Epithelial cell of esophagus (primary cell): ENCODE measurements at regions not wholly inside any gene's neighbourhood (a gene's known extent, or its start where the extent isn't known, plus 50 kb on each side); places are given as distances from the start of the nearest gene placed in this dataset.
"Not testable (repeated sequence)": the region's sequence is repeated elsewhere in the genome, so short reads cannot be mapped to it uniquely, and the experiment has no call there.

ENCODE experiments used
- DNase-seq: peaks from one replicate; pipeline ENCODE4 v3.0.0; 2010; ENCODE audit warnings: low read depth
- H3K4me3 ChIP-seq: 2 replicates; pipeline ENCODE4 v1.5.1; 2011; ENCODE audit warnings: mild to moderate bottlenecking, low read length, control low read depth
- TF ChIP-seq, protein P1 (sequence below): IDR thresholded peaks from 2 replicates; pipeline ENCODE4 v1.5.1; 2011; ENCODE audit warnings: low read depth, mild to moderate bottlenecking, low read length, control low read depth, inconsistent platforms; ENCODE audit not compliant: insufficient read depth; ENCODE audit errors: missing control alignments

DNA sequence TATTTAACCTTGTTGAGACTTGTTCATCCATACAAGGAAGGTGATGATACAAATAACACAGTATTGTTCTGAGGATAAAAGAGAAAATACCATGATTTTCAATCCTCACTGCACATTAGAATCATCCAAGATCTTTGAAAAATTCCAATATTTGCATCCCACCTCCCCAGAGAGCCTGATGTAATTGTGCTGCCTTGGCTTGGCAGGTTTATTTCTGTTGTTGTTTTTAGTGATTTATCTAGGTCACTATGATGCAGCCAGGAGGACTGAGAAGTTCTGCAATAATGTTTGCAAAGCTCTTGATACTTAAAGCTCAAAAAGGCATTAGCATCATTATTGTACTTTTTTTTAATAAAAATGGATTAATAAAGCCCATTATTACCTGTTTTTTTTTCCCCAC, 67.0 kb upstream of the NMUR2 start:
- no peak overlapping the region for H3K4me3 ChIP-seq
- DNase-seq = no peak

DNA sequence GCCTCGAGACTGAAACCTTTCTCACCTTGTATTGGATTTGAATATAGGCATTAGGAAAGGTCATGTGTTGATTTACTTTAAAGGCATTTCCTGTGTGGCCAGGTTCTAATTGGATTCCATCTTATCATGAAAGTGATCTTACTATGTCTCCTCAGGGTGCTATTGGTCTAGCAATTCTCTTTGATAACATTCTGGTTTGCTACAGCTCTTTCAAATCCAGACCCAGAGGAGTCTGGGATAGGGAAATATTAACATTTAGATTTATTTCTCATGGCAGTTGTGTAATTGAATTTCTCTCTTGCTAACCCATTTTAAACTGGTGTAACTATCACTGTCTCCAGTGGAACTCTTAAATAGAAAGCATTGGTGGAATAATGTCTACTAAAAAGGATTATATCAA, 69.9 kb upstream of the NMUR2 start:
- TF ChIP-seq, protein P1, sequence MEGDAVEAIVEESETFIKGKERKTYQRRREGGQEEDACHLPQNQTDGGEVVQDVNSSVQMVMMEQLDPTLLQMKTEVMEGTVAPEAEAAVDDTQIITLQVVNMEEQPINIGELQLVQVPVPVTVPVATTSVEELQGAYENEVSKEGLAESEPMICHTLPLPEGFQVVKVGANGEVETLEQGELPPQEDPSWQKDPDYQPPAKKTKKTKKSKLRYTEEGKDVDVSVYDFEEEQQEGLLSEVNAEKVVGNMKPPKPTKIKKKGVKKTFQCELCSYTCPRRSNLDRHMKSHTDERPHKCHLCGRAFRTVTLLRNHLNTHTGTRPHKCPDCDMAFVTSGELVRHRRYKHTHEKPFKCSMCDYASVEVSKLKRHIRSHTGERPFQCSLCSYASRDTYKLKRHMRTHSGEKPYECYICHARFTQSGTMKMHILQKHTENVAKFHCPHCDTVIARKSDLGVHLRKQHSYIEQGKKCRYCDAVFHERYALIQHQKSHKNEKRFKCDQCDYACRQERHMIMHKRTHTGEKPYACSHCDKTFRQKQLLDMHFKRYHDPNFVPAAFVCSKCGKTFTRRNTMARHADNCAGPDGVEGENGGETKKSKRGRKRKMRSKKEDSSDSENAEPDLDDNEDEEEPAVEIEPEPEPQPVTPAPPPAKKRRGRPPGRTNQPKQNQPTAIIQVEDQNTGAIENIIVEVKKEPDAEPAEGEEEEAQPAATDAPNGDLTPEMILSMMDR = no peak
- H3K4me3 ChIP-seq = no peak overlapping the region
- DNase-seq = no peak

More for the DNA sequence above, 67.0 kb upstream of the NMUR2 start:
- TF ChIP-seq, protein P1 = no peak

DNA sequence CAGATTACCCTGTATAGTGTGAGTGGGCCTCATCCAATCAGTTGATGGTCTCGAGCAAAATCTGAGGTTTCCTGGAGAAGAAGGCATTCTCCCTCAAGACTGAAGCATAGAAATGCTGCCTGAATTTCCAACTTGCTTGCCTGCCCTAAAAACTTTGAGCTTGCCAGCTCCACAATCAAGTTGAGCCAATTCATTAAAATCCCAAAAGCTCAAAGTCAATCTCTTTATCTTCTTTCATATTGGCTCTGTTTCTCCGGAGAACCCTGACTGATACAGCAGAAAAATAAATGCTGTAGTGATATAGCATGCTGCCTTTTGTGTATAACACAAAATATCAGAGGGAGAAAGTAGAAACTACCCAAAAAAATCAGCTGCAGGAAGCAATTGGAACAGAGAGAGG, 72.5 kb upstream of the NMUR2 start:
- no peak overlapping the region for H3K4me3 ChIP-seq
- TF ChIP-seq, protein P1 = no peak
- no peak for DNase-seq

DNA sequence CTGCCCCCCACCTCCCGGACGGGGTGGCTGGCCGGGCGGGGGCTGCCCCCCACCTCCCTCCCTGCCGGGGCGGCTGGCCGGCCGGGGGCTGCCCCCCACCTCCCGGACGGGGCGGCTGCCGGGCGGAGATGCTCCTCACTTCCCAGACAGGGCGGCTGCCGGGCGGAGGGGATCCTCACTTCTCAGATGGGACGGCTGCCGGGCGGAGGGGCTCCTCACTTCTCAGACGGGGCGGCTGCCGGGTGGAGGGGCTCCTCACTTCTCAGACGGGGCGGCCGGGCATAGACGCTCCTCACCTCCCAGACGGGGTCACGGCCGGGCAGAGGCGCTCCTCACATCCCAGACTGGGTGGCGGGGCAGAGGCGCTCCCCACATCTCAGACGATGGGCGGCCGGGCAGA, 74.8 kb upstream of the NMUR2 start:
- H3K4me3 ChIP-seq, DNase-seq: not testable (repeated sequence)

DNA sequence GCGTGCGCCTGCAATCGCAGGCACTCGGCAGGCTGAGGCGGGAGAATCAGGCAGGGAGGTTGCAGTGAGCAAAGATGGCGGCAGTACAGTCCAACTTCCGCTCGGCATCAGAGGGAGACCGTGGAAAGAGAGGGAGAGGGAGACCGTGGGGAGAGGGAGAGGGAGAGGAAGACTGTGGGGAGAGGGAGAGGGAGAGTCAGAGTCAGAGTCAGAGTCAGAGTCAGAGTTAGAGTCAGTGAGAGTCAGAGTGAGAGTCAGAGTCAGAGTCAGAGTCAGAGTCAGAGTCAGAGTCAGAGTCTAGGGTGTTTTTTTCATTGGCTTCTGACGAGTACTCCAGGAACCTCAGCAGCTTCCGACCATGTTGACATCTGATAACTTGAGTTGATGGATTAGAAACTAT, 75.6 kb upstream of the NMUR2 start:
- not testable (repeated sequence) for H3K4me3 ChIP-seq, DNase-seq

DNA sequence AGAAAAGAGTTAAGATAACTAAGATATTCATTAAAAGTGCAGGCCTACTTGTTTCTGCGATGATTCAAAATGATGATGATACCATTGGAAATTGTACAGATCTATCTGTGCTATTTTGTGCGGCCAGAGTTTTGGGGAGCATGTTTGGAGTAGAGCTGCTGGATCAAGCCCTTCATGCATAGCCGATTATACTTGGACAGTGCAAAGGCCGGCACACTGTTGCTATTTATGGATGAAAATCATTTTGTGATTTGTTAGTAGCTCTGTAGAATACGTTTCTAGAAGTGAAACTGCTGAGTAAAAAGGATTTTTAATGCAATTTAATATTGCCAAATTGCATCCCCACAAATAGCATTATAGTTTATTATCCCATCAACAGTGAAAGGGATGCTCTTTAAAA, 82.1 kb upstream of the NMUR2 start:
- TF ChIP-seq, protein P1 = no peak
- H3K4me3 ChIP-seq = no peak overlapping the region
- DNase-seq = no peak

DNA sequence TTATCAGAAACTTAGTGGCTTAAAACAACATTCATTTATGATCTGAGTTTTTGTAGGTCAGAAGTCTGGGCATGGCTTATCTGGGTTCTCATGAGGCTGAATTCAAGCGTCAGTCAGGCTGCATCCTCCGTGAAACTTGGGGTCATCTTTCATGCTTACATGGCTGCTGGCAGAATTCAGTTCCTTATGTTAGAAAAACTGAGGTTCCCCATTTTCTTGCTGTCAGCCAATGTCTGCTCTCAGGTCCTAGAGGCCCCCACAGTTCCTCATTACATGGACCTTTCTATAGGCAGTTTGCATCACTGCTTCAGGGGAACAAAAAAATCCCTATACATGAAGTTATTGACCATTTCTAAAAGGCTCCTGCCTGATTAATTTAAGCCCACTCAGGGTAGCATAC, 83.8 kb upstream of the NMUR2 start:
- H3K4me3 ChIP-seq = no peak overlapping the region
- TF ChIP-seq, protein P1 = no peak
- DNase-seq = no peak

DNA sequence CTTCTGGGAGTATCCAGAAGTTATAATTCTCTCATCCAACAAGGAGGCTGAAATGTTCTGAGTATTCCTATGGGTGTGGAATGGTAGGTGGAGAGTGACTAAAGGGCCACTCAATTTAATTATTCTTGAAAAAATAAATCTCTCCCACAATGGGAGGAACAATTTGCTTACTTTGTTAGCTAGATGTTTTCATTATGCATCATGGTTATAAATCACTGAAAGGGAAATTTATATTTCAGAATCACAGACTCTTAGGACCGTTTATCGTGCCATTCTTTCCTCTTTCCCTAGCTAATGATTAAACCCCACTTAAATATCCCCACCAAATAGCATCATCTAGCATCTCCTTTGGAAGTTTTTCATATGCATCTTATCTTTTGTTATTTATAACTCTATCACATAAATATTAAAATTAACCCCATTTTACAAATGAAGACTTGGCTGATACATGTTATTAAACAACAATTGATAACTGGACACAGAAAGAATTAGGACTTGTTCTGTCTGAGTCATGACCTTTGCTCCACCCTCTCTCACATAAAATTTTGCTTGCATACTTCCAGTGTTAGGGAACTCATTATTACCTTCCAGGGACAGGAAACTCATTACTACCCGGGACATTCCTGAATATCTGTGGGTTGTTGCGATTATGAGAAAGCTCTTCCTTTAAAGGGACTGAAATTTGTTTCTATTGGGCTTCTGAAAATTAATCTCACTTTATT, 94.9 kb upstream of the NMUR2 start:
- TF ChIP-seq, protein P1 = no peak
- no peak for DNase-seq
- no peak overlapping the region for H3K4me3 ChIP-seq
